HG03521 (cell line): ENCODE measurements at regions not wholly inside any gene's neighbourhood (a gene's known extent, or its start where the extent isn't known, plus 50 kb on each side); places are given as distances from the start of the nearest gene placed in this dataset.
A peak's percentile ranks its signal among the peaks of the same experiment; 100 is the strongest.

Source experiments
- ATAC-seq: cut with Tn5 transposase; IDR thresholded peaks from one replicate; pipeline ENCODE4 v1.9.1; 2021; ENCODE audit warnings: mild to moderate bottlenecking, moderate library complexity; ENCODE audit not compliant: unreplicated experiment

- ATAC-seq = no peak
These were observed 435.2 kb upstream of the MANEA start for GRCh38 chr6:95142101-95142500.

GRCh38 chr6:95142661-95143335 is 434.5 kb upstream of the MANEA start:
- no peak for ATAC-seq

GRCh38 chr6:95143408-95144180 is 433.7 kb upstream of the MANEA start:
- no peak for ATAC-seq

- no peak for ATAC-seq
These were observed 431.9 kb upstream of the MANEA start for GRCh38 chr6:95145457-95145856.

GRCh38 chr6:95159557-95159956 is 417.8 kb upstream of the MANEA start:
- ATAC-seq = no peak

GRCh38 chr6:95169775-95170174 is 407.6 kb upstream of the MANEA start:
- ATAC-seq = no peak

GRCh38 chr6:95175927-95176675 is 401.2 kb upstream of the MANEA start:
- no peak for ATAC-seq

GRCh38 chr6:95185874-95186273 is 391.5 kb upstream of the MANEA start:
- ATAC-seq = no peak

GRCh38 chr6:95186710-95187109 is 390.6 kb upstream of the MANEA start:
- no peak for ATAC-seq

- no peak for ATAC-seq
These were observed 379.7 kb upstream of the MANEA start for GRCh38 chr6:95197590-95197989.

- ATAC-seq = peak; percentile 98
These were observed 374.1 kb upstream of the MANEA start for GRCh38 chr6:95203153-95203754.

- no peak for ATAC-seq
These were observed 373.2 kb upstream of the MANEA start for GRCh38 chr6:95204178-95204577.

- ATAC-seq = no peak
These were observed 368.7 kb upstream of the MANEA start for GRCh38 chr6:95208621-95209020.

GRCh38 chr6:95209074-95209473 is 368.3 kb upstream of the MANEA start:
- ATAC-seq = no peak

- ATAC-seq = no peak
These were observed 360.8 kb upstream of the MANEA start for GRCh38 chr6:95216555-95216954.

GRCh38 chr6:95227351-95227750 is 350.0 kb upstream of the MANEA start:
- no peak for ATAC-seq

- no peak for ATAC-seq
These were observed 348.7 kb upstream of the MANEA start for GRCh38 chr6:95228636-95229035.

- no peak for ATAC-seq
These were observed 347.1 kb upstream of the MANEA start for GRCh38 chr6:95230071-95230740.

GRCh38 chr6:95231416-95231815 is 345.9 kb upstream of the MANEA start:
- ATAC-seq = no peak

GRCh38 chr6:95232446-95232845 is 344.9 kb upstream of the MANEA start:
- no peak for ATAC-seq

- no peak for ATAC-seq
These were observed 343.5 kb upstream of the MANEA start for GRCh38 chr6:95233879-95234278.
